ENCODE measurements at regions not wholly inside any gene's neighbourhood (a gene's known extent, or its start where the extent isn't known, plus 50 kb on each side); places are given as distances from the start of the nearest gene placed in this dataset.

GRCh38 chr1:213418268-213419071 is 367.4 kb downstream of the RPS6KC1 start:
- 34% methylated on average over 14 of the region's 19 CpGs for WGBS (ENCODE audit: low lambda C conversion rate)
- Histone ChIP-seq H3K9me2 (no peaks in the 10 kb centered on the region), H3K4me1 (ENCODE audit: control insufficient read depth in 1 of 2, insufficient read depth in 2 of 2, low read depth in 1 of 2, low read length in 1 of 2) (no peaks in the 10 kb centered on the region; a peak in 1 of 4 replicates), H3K4me2 (no peak overlapping the region), H3K36me3 (replicated peaks in 1 of 2; ENCODE audit: control insufficient read depth in 1 of 2, insufficient read depth in 2 of 2, low read length in 1 of 2) (no peaks in the 10 kb centered on the region), H3K79me2 (ENCODE audit: insufficient read depth) (no peaks in the 10 kb centered on the region), H3K27me3 (ENCODE audit: insufficient read depth) (no peaks in the 10 kb centered on the region), H3K4me3 (ENCODE audit: low read depth in 2 of 2, low read length in 1 of 2) (no peak overlapping the region), H3K9me3 (no peaks in the 10 kb centered on the region), H3K9ac (no peak overlapping the region), H3K27ac (ENCODE audit: low read depth in 2 of 2, low read length in 1 of 2) (no peak overlapping the region), H2AFZ (ENCODE audit: low read depth) (no peak overlapping the region), H4K20me1 (ENCODE audit: insufficient read depth) (no peaks in the 10 kb centered on the region), H3F3A (replicated peaks; ENCODE audit: insufficient read depth) (no peaks in the 10 kb centered on the region)
- POLR2A ChIA-PET: no interaction called here
- DNase-seq: no peak
- TF ChIP-seq JUND (IDR thresholded peaks at IDR 0.05): no peak
- CTCF ChIA-PET: no interaction called here

- H3K79me2 ChIP-seq (ENCODE audit: insufficient read depth): no peaks in the 10 kb centered on the region
- no peaks in the 10 kb centered on the region for H3K36me3 ChIP-seq (replicated peaks in 1 of 2; ENCODE audit: control insufficient read depth in 1 of 2, insufficient read depth in 2 of 2, low read length in 1 of 2)
- DNase-seq: no peak
- H2AFZ ChIP-seq (ENCODE audit: low read depth): no peak overlapping the region
- no peak overlapping the region for H3K4me2 ChIP-seq
- WGBS (ENCODE audit: low lambda C conversion rate): 39% methylated on average over 3 of the region's 3 CpGs
- ChIA-PET CTCF (interaction anchor here (1.0 kb wide), 1 partner anchor 842 kb away, joined by 3 read pairs; no protein-coding TSS in a partner anchor), POLR2A (no interaction called here)
- H3K27ac ChIP-seq (ENCODE audit: low read depth in 2 of 2, low read length in 1 of 2): no peak overlapping the region
- no peaks in the 10 kb centered on the region for H3K27me3 ChIP-seq (ENCODE audit: insufficient read depth)
- no peak overlapping the region for H3K4me3 ChIP-seq (ENCODE audit: low read depth in 2 of 2, low read length in 1 of 2)
- H4K20me1 ChIP-seq (ENCODE audit: insufficient read depth): no peaks in the 10 kb centered on the region
- no peak overlapping the region for H3K9ac ChIP-seq
- no peaks in the 10 kb centered on the region; the same call in 1 of the 2 replicates for H3K9me3 ChIP-seq
- H3K4me1 ChIP-seq (ENCODE audit: control insufficient read depth in 1 of 2, insufficient read depth in 2 of 2, low read depth in 1 of 2, low read length in 1 of 2): no peaks in the 10 kb centered on the region; a peak in 1 of 4 replicates
- H3F3A ChIP-seq (replicated peaks; ENCODE audit: insufficient read depth): no peaks in the 10 kb centered on the region
- H3K9me2 ChIP-seq: no peaks in the 10 kb centered on the region
- TF ChIP-seq NFIC (IDR thresholded peaks at IDR 0.05; ENCODE audit: borderline replicate concordance): no peak
- no peak for TF ChIP-seq RXRA (IDR thresholded peaks at IDR 0.05; ENCODE audit: borderline replicate concordance, low read depth)
- no peak for TF ChIP-seq TAF1 (IDR thresholded peaks at IDR 0.05; ENCODE audit: borderline replicate concordance, low read depth, low read length)
- TF ChIP-seq SMC3 (IDR thresholded peaks at IDR 0.05; ENCODE audit: low read depth, low read length): no peak
- TF ChIP-seq USF2 (IDR thresholded peaks at IDR 0.05; ENCODE audit: borderline replicate concordance, low read depth, low read length): no peak
- no peak for TF ChIP-seq PBX3 (IDR thresholded peaks at IDR 0.05)
- no peak for TF ChIP-seq MEF2A (IDR thresholded peaks at IDR 0.05; ENCODE audit: borderline replicate concordance, low read depth)
- TF ChIP-seq CHD2 (IDR thresholded peaks at IDR 0.05; ENCODE audit: low read length, partially characterized antibody): no peak
- TF ChIP-seq MAX (IDR thresholded peaks at IDR 0.05; ENCODE audit: low read depth): no peak
- no peak for TF ChIP-seq REST (IDR thresholded peaks at IDR 0.05; ENCODE audit: low read depth, low read length)
- TF ChIP-seq RAD21 (IDR thresholded peaks at IDR 0.05; ENCODE audit: low read length): no peak
- no peak for TF ChIP-seq JUND (IDR thresholded peaks at IDR 0.05)
- no peak for TF ChIP-seq CTCF (IDR thresholded peaks at IDR 0.05)
- TF ChIP-seq ZBTB33 (IDR thresholded peaks at IDR 0.05; ENCODE audit: borderline replicate concordance, low read depth): no peak
- no peak for TF ChIP-seq RCOR1 (IDR thresholded peaks at IDR 0.05; ENCODE audit: low read length)
- TF ChIP-seq YY1 (IDR thresholded peaks at IDR 0.05; ENCODE audit: low read depth): no peak
Measured at GRCh38 chr1:213419401-213420030, 368.5 kb downstream of the RPS6KC1 start.

Data from SK-N-SH (cell line).